Loucy (cell line): ENCODE measurements at regions not wholly inside any gene's neighbourhood (a gene's known extent, or its start where the extent isn't known, plus 50 kb on each side); places are given as distances from the start of the nearest gene placed in this dataset.

Source experiments
- H2AFZ ChIP-seq: fragments of 200-600 bp; sonication (generic); 2 replicates; pipeline ENCODE4 v1.6.0; 2016; ENCODE audit warnings: antibody characterized with exemption, mild to moderate bottlenecking, low read length, moderate library complexity
- H3F3A ChIP-seq: fragments of 200-600 bp; 2 replicates; pipeline ENCODE4 v1.6.0; 2016; ENCODE audit warnings: antibody characterized with exemption, low read depth, mild to moderate bottlenecking
- H3K27me3 ChIP-seq: fragments of 200-600 bp; sonication (generic); 2 replicates; pipeline ENCODE4 v1.6.1; 2014; ENCODE audit warnings: low read length, mild to moderate bottlenecking; ENCODE audit not compliant: insufficient read depth, poor library complexity, severe bottlenecking
- H3K36me3 ChIP-seq: fragments of 200-600 bp; sonication (generic); 2 replicates; pipeline ENCODE4 v1.6.1; 2016; ENCODE audit warnings: low read length; ENCODE audit not compliant: insufficient read depth
- H3K4me1 ChIP-seq: fragments of 200-600 bp; sonication (generic); 2 replicates; pipeline ENCODE4 v1.5.1; 2014; ENCODE audit warnings: low read length, mild to moderate bottlenecking; ENCODE audit not compliant: insufficient read depth, poor library complexity, severe bottlenecking
- H3K4me2 ChIP-seq: fragments of 200-600 bp; sonication (generic); 2 replicates; pipeline ENCODE4 v1.6.0; 2014; ENCODE audit warnings: antibody characterized with exemption, low read length, low read depth, mild to moderate bottlenecking; ENCODE audit not compliant: poor library complexity, severe bottlenecking
- H3K4me3 ChIP-seq: fragments of 200-600 bp; sonication (generic); 2 replicates; pipeline ENCODE4 v1.5.1; 2014; ENCODE audit warnings: low read length, mild to moderate bottlenecking, mixed read lengths; ENCODE audit not compliant: poor library complexity, severe bottlenecking
- H3K79me2 ChIP-seq: fragments of 200-600 bp; sonication (generic); 2 replicates; pipeline ENCODE4 v1.6.1; 2014; ENCODE audit warnings: low read length; ENCODE audit not compliant: insufficient read depth
- H3K9ac ChIP-seq: fragments of 200-600 bp; sonication (generic); 2 replicates; pipeline ENCODE4 v1.6.0; 2014; ENCODE audit warnings: mild to moderate bottlenecking, low read depth, low read length, moderate library complexity; ENCODE audit not compliant: poor library complexity, severe bottlenecking
- H3K9me2 ChIP-seq: fragments of 200-600 bp; sonication (generic); replicated peaks from 2 replicates; pipeline ENCODE4 v1.6.1; 2016; ENCODE audit warnings: low read depth, low read length, mixed read lengths
- H3K9me3 ChIP-seq: fragments of 200-600 bp; sonication (generic); 2 replicates; pipeline ENCODE4 v1.6.1; 2014; ENCODE audit warnings: mild to moderate bottlenecking, antibody characterized with exemption, low read length, low read depth; ENCODE audit not compliant: insufficient read depth
- H4K20me1 ChIP-seq: fragments of 200-600 bp; sonication (generic); 2 replicates; pipeline ENCODE4 v1.6.0; 2014; ENCODE audit warnings: antibody characterized with exemption, low read length, mild to moderate bottlenecking; ENCODE audit not compliant: insufficient read depth, poor library complexity, severe bottlenecking
- EZH2phosphoT487 ChIP-seq: fragments of 200-600 bp; IDR thresholded peaks from 2 replicates; pipeline ENCODE4 v1.6.1; 2018; ENCODE audit warnings: antibody characterized with exemption, mild to moderate bottlenecking, moderate library complexity, borderline replicate concordance
- TF ChIP-seq, protein P1 (sequence below): fragments of 200-600 bp; sonication (generic); conservative IDR thresholded peaks from 2 replicates; pipeline ENCODE4 v1.5.1; 2014; ENCODE audit warnings: mild to moderate bottlenecking, antibody characterized with exemption, low read length

GRCh38 chr5:171535162-171535561 lies 115.7 kb downstream of the FGF18 start:
- Histone ChIP-seq H4K20me1 (no peaks in the 10 kb centered on the region), H3K4me3 (no peak overlapping the region), H3K27me3 (no peaks in the 10 kb centered on the region), H3K9me2 (no peaks in the 10 kb centered on the region), H3K36me3 (no peaks in the 10 kb centered on the region), H3K9me3 (no peaks in the 10 kb centered on the region), H3K9ac (no peak overlapping the region), H3K79me2 (no peaks in the 10 kb centered on the region), H3F3A (no peaks in the 10 kb centered on the region), H3K4me2 (no peak overlapping the region), H3K4me1 (no peaks in the 10 kb centered on the region), H2AFZ (no peak overlapping the region)
- TF ChIP-seq, protein P1, sequence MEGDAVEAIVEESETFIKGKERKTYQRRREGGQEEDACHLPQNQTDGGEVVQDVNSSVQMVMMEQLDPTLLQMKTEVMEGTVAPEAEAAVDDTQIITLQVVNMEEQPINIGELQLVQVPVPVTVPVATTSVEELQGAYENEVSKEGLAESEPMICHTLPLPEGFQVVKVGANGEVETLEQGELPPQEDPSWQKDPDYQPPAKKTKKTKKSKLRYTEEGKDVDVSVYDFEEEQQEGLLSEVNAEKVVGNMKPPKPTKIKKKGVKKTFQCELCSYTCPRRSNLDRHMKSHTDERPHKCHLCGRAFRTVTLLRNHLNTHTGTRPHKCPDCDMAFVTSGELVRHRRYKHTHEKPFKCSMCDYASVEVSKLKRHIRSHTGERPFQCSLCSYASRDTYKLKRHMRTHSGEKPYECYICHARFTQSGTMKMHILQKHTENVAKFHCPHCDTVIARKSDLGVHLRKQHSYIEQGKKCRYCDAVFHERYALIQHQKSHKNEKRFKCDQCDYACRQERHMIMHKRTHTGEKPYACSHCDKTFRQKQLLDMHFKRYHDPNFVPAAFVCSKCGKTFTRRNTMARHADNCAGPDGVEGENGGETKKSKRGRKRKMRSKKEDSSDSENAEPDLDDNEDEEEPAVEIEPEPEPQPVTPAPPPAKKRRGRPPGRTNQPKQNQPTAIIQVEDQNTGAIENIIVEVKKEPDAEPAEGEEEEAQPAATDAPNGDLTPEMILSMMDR, result no peak
- no peak for TF ChIP-seq EZH2phosphoT487

DNA sequence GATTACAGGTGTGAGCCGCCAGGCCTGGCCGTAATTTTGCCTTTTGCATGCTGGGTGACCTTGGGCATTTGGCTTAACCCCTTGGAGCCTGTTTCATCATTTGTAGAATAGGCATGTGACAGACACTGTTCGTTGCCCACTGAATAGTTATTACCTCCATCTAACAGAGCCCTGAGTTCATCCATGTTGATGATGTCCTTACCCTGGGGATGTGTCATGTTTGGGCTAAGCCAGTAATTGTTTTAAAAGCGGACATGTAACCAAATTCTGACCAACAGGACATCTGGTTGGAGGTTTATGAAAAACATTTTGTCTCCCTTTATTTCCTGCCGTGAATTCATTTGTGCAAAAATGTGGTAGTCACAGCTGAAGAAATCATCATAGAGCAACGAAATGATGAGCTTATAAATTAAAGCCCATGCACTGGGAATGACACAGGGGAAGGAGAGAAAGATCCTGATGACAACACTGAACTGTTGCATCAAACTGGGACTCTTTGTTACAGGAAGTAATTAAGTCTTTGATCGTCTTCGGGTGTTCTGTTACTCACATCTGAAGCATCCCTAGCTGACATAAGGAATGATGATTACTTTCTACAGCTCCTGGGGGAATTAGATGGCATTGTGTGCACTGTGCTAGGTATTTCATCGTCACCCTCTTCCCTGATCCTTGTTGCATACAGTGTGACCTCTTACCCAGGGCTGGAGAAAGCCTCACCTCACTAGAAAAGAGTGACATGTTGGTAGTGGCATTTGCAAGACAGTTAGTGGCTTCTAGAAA lies 117.8 kb downstream of the FGF18 start:
- Histone ChIP-seq H2AFZ (no peak overlapping the region), H3K4me3 (no peak overlapping the region), H3K4me2 (no peak overlapping the region), H3K9ac (no peak overlapping the region), H3K4me1 (no peaks in the 10 kb centered on the region), H3F3A (no peaks in the 10 kb centered on the region), H3K79me2 (no peaks in the 10 kb centered on the region), H3K9me2 (no peaks in the 10 kb centered on the region), H3K9me3 (no peaks in the 10 kb centered on the region), H3K27me3 (no peaks in the 10 kb centered on the region), H4K20me1 (no peaks in the 10 kb centered on the region), H3K36me3 (no peaks in the 10 kb centered on the region)
- TF ChIP-seq, protein P1, result no peak
- TF ChIP-seq EZH2phosphoT487, result no peak

- Histone ChIP-seq H3K79me2 (no peaks in the 10 kb centered on the region), H3K4me3 (no peak overlapping the region), H3F3A (no peaks in the 10 kb centered on the region), H4K20me1 (no peaks in the 10 kb centered on the region), H3K9me2 (no peaks in the 10 kb centered on the region), H3K4me1 (no peaks in the 10 kb centered on the region), H3K9me3 (no peaks in the 10 kb centered on the region), H3K4me2 (no peak overlapping the region), H3K27me3 (no peaks in the 10 kb centered on the region), H3K9ac (no peak overlapping the region), H3K36me3 (no peaks in the 10 kb centered on the region), H2AFZ (no peak overlapping the region)
- no peak for TF ChIP-seq EZH2phosphoT487
- TF ChIP-seq, protein P1, result no peak
Observed at GRCh38 chr5:171537923-171538537, 118.6 kb downstream of the FGF18 start.
